ENCODE measurements at regions not wholly inside any gene's neighbourhood (a gene's known extent, or its start where the extent isn't known, plus 50 kb on each side); places are given as distances from the start of the nearest gene placed in this dataset.
A peak's percentile ranks its signal among the peaks of the same experiment; 100 is the strongest.
"Not testable (repeated sequence)": the region's sequence is repeated elsewhere in the genome, so short reads cannot be mapped to it uniquely, and the experiment has no call there.

- no peak for DNase-seq (ENCODE audit: low read depth in 2 of 2)
Observed at GRCh38 chr14:22492622-22493542, 96.1 kb downstream of the DAD1 start.

GRCh38 chr14:22491683-22492621, 97.1 kb downstream of the DAD1 start:
- DNase-seq (ENCODE audit: low read depth in 2 of 2), result peak in 1 of 2 donors; percentile 34

GRCh38 chr14:22491053-22491452, 98.0 kb downstream of the DAD1 start:
- DNase-seq (ENCODE audit: low read depth in 2 of 2), result not testable (repeated sequence)

- no peak for DNase-seq (ENCODE audit: low read depth in 2 of 2)
Observed at GRCh38 chr14:22489957-22490950, 98.8 kb downstream of the DAD1 start.

GRCh38 chr14:22489244-22489545, 99.8 kb downstream of the DAD1 start:
- DNase-seq (ENCODE audit: low read depth in 2 of 2), result no peak

- no peak for DNase-seq (ENCODE audit: low read depth in 2 of 2)
Observed at GRCh38 chr14:22488522-22489243, 100.3 kb downstream of the DAD1 start.

- DNase-seq (ENCODE audit: low read depth in 2 of 2), result no peak
Observed at GRCh38 chr14:22487941-22488340, 101.1 kb downstream of the DAD1 start.

GRCh38 chr14:22487401-22487800, 101.6 kb downstream of the DAD1 start:
- no peak for DNase-seq (ENCODE audit: low read depth in 2 of 2)

- DNase-seq (ENCODE audit: low read depth in 2 of 2), result no peak
Observed at GRCh38 chr14:22486675-22487074, 102.3 kb downstream of the DAD1 start.

- no peak for DNase-seq (ENCODE audit: low read depth in 2 of 2)
Observed at GRCh38 chr14:22485649-22486048, 103.4 kb downstream of the DAD1 start.

GRCh38 chr14:22485178-22485577, 103.8 kb downstream of the DAD1 start:
- no peak for DNase-seq (ENCODE audit: low read depth in 2 of 2)

GRCh38 chr14:22484632-22485031, 104.4 kb downstream of the DAD1 start:
- no peak for DNase-seq (ENCODE audit: low read depth in 2 of 2)

GRCh38 chr14:22483863-22484593, 105.0 kb downstream of the DAD1 start:
- DNase-seq (ENCODE audit: low read depth in 2 of 2), result no peak

- no peak for DNase-seq (ENCODE audit: low read depth in 2 of 2)
Observed at GRCh38 chr14:22482782-22483553, 106.1 kb downstream of the DAD1 start.

- no peak for DNase-seq (ENCODE audit: low read depth in 2 of 2)
Observed at GRCh38 chr14:22482085-22482694, 106.8 kb downstream of the DAD1 start.

GRCh38 chr14:22481546-22481945, 107.5 kb downstream of the DAD1 start:
- no peak for DNase-seq (ENCODE audit: low read depth in 2 of 2)

GRCh38 chr14:22479776-22480464, 109.1 kb downstream of the DAD1 start:
- no peak for DNase-seq (ENCODE audit: low read depth in 2 of 2)

GRCh38 chr14:22479132-22479531, 109.9 kb downstream of the DAD1 start:
- no peak for DNase-seq (ENCODE audit: low read depth in 2 of 2)

Data from stimulated activated CD8-positive, alpha-beta memory T cell treated with anti-CD3 and anti-CD28 coated beads, Interleukin-15, amount 100 ng/mL, for 4 hours (primary cell).